Left colon (tissue), 2 donors: ENCODE measurements at regions not wholly inside any gene's neighbourhood (a gene's known extent, or its start where the extent isn't known, plus 50 kb on each side); places are given as distances from the start of the nearest gene placed in this dataset.
A peak's percentile ranks its signal among the peaks of the same experiment; 100 is the strongest.
"Not testable (repeated sequence)": the region's sequence is repeated elsewhere in the genome, so short reads cannot be mapped to it uniquely, and the experiment has no call there.

ENCODE experiments used
- ATAC-seq: fragments of 200-7000 bp; cut with Tn5 transposase; one replicate; pipeline ENCODE4 v1.9.1; 2020; ENCODE audit warnings: mild to moderate bottlenecking, moderate library complexity
- DNase-seq, 2 donors: peaks; one replicate each; pipeline ENCODE4 v3.0.0-alpha.2; 2020
- intact Hi-C, 2 donors: fragments of 100-400 bp; cut with DNase I in 1 of 2; cut with micrococcal nuclease in 1 of 2; formaldehyde crosslinking; loops; one replicate each; pipeline versions ENCODE4 v1.11.2 to v1.14.0; 2022; cut with DNase I, micrococcal nuclease
- donor health status: DM: no; HTN: no; CAD: no.
- donor health status: DM: yes; HTN: yes; CAD: no.

- intact Hi-C loops: no loop called here
These were observed 131.7 kb upstream of the ERRFI1 start for GRCh38 chr1:8157765-8158164.

GRCh38 chr1:8155528-8156186, 129.5 kb upstream of the ERRFI1 start:
- ATAC-seq (no peak), DNase-seq (no peak)
- intact Hi-C loops: no loop called here

More at GRCh38 chr1:8157765-8158164, 131.7 kb upstream of the ERRFI1 start:
- DNase-seq: no peak
- ATAC-seq: no peak

GRCh38 chr1:8154621-8155052, 128.5 kb upstream of the ERRFI1 start:
- no peak for DNase-seq
- intact Hi-C loops: no loop called here
- peak; percentile 57 for ATAC-seq

- intact Hi-C loops: no loop called here
- no peak for ATAC-seq
- no peak for DNase-seq
These were observed 127.9 kb upstream of the ERRFI1 start for GRCh38 chr1:8153961-8154360.

GRCh38 chr1:8152731-8153702, 126.9 kb upstream of the ERRFI1 start:
- intact Hi-C loops: no loop called here
- ATAC-seq: peak; percentile 33

GRCh38 chr1:8151647-8152046, 125.5 kb upstream of the ERRFI1 start:
- intact Hi-C loops: no loop called here
- ATAC-seq (no peak), DNase-seq (no peak)

More at GRCh38 chr1:8152731-8153702, 126.9 kb upstream of the ERRFI1 start:
- DNase-seq: no peak

- intact Hi-C loops, DNase-seq, ATAC-seq: not testable (repeated sequence)
These were observed 123.6 kb upstream of the ERRFI1 start for GRCh38 chr1:8149756-8150155.

GRCh38 chr1:8147956-8148355, 121.8 kb upstream of the ERRFI1 start:
- ATAC-seq (peak; percentile 85), DNase-seq (no peak)
- intact Hi-C loops: no loop called here

GRCh38 chr1:8146257-8146855, 120.2 kb upstream of the ERRFI1 start:
- intact Hi-C loops: no loop called here
- ATAC-seq (no peak), DNase-seq (no peak)

- ATAC-seq (no peak), DNase-seq (no peak)
- intact Hi-C loops: no loop called here
These were observed 119.6 kb upstream of the ERRFI1 start for GRCh38 chr1:8145545-8146202.

GRCh38 chr1:8144323-8144722, 118.2 kb upstream of the ERRFI1 start:
- ATAC-seq (no peak), DNase-seq (no peak)
- intact Hi-C loops: no loop called here

- intact Hi-C loops: no loop called here
- no peak for DNase-seq
- ATAC-seq: no peak
These were observed 117.0 kb upstream of the ERRFI1 start for GRCh38 chr1:8142955-8143629.

- intact Hi-C loops: no loop called here
- DNase-seq (no peak), ATAC-seq (no peak)
These were observed 113.8 kb upstream of the ERRFI1 start for GRCh38 chr1:8139941-8140340.

GRCh38 chr1:8139383-8139782, 113.3 kb upstream of the ERRFI1 start:
- DNase-seq (no peak), ATAC-seq (no peak)
- intact Hi-C loops: no loop called here

- intact Hi-C loops: no loop called here
- no peak for DNase-seq
- no peak for ATAC-seq
These were observed 112.6 kb upstream of the ERRFI1 start for GRCh38 chr1:8138673-8139072.

GRCh38 chr1:8137481-8138244, 111.6 kb upstream of the ERRFI1 start:
- DNase-seq (peak in 1 of 2 donors; percentile 37), ATAC-seq (no peak)
- intact Hi-C loops: no loop called here

GRCh38 chr1:8136766-8137165, 110.7 kb upstream of the ERRFI1 start:
- no peak for ATAC-seq
- intact Hi-C loops: no loop called here
- DNase-seq: no peak

- ATAC-seq: no peak
- DNase-seq: no peak
- intact Hi-C loops: no loop called here
These were observed 109.1 kb upstream of the ERRFI1 start for GRCh38 chr1:8135250-8135649.
